ENCODE measurements at regions not wholly inside any gene's neighbourhood (a gene's known extent, or its start where the extent isn't known, plus 50 kb on each side); places are given as distances from the start of the nearest gene placed in this dataset.

DNA sequence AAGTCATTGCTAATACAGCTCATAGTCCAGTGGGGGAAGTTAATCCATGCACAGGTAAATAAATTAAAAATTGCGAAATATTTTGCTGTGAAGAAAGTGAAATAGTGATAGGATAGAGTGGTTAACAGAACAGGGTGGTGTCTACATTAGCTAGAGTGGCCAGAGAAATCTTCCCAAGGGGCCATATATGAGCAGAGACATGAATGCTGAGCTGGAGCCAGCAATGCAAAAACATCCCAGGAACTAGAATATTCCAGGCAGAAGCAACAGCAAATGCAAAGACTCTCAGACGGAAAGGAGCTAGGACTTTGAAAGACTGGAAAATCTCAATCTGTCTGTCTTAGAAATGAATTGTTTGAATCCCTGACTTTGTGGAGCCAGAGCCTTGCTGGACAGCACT is 1221.6 kb downstream of the MAT2B start:
- peaks cover 7% of the 10 kb centered on the region for H3K9me3 ChIP-seq (replicated peaks; ENCODE audit: control insufficient read depth, insufficient read depth, low read length)
- H3K4me2 ChIP-seq (ENCODE audit: insufficient read depth, low read length): no peak overlapping the region
- intact Hi-C loops (cut with micrococcal nuclease): no loop called here
- no peaks in the 10 kb centered on the region for H3K27me3 ChIP-seq (ENCODE audit: control insufficient read depth in 2 of 2, insufficient read depth in 2 of 2, low read length in 2 of 2)
- H3K36me3 ChIP-seq (ENCODE audit: control insufficient read depth in 2 of 2, extremely low read depth in 1 of 2, insufficient read depth in 2 of 2, low read length in 2 of 2): no peaks in the 10 kb centered on the region
- H3K9ac ChIP-seq (replicated peaks; ENCODE audit: extremely low read depth, insufficient read depth, low read length): no peak overlapping the region
- ChIA-PET CTCF (no interaction called here), POLR2A (no interaction called here)
- H3K4me1 ChIP-seq (ENCODE audit: control insufficient read depth, extremely low read depth, insufficient read depth, low read length): no peaks in the 10 kb centered on the region
- dilution Hi-C loops (cut with MboI; ENCODE audit: extremely low pct_ligation_motif_present, low sequenced_read_pairs): no loop called here
- no peak overlapping the region for H3K4me3 ChIP-seq (replicated peaks in 1 of 3; ENCODE audit: insufficient read depth in 1 of 3, low read depth in 1 of 3, low read length in 3 of 3)
- no peak overlapping the region for H3K27ac ChIP-seq (ENCODE audit: insufficient read depth, low read depth, low read length)
- no peak overlapping the region for H2AFZ ChIP-seq (ENCODE audit: low read depth, low read length)
- H3K79me2 ChIP-seq (ENCODE audit: control insufficient read depth, insufficient read depth, low read length): no peaks in the 10 kb centered on the region
- TF ChIP-seq, protein P1, sequence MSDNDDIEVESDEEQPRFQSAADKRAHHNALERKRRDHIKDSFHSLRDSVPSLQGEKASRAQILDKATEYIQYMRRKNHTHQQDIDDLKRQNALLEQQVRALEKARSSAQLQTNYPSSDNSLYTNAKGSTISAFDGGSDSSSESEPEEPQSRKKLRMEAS (IDR thresholded peaks at IDR 0.05; ENCODE audit: insufficient read depth, insufficient read length): no peak
- TF ChIP-seq GATA2 (IDR thresholded peaks at IDR 0.05; ENCODE audit: insufficient read depth, insufficient read length, low read depth, low read length): no peak
- TF ChIP-seq JUN (IDR thresholded peaks at IDR 0.05; ENCODE audit: borderline replicate concordance, insufficient read depth, insufficient read length, low read depth): no peak
- TF ChIP-seq FOS (IDR thresholded peaks at IDR 0.05; ENCODE audit: borderline replicate concordance, insufficient read depth, low read length): no peak
- TF ChIP-seq POLR2A (IDR thresholded peaks at IDR 0.05; ENCODE audit: low read depth, low read length): no peak
- TF ChIP-seq, protein P2, sequence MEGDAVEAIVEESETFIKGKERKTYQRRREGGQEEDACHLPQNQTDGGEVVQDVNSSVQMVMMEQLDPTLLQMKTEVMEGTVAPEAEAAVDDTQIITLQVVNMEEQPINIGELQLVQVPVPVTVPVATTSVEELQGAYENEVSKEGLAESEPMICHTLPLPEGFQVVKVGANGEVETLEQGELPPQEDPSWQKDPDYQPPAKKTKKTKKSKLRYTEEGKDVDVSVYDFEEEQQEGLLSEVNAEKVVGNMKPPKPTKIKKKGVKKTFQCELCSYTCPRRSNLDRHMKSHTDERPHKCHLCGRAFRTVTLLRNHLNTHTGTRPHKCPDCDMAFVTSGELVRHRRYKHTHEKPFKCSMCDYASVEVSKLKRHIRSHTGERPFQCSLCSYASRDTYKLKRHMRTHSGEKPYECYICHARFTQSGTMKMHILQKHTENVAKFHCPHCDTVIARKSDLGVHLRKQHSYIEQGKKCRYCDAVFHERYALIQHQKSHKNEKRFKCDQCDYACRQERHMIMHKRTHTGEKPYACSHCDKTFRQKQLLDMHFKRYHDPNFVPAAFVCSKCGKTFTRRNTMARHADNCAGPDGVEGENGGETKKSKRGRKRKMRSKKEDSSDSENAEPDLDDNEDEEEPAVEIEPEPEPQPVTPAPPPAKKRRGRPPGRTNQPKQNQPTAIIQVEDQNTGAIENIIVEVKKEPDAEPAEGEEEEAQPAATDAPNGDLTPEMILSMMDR (IDR thresholded peaks at IDR 0.05; ENCODE audit: extremely low read depth in 1 of 2, insufficient read depth in 1 of 2, low read depth in 1 of 2, low read length in 2 of 2): no peak
- no peak for TF ChIP-seq EZH2 (IDR thresholded peaks at IDR 0.05; ENCODE audit: borderline replicate concordance, low read depth, low read length, severe bottlenecking)
- no peak for TF ChIP-seq MYC (IDR thresholded peaks at IDR 0.05; ENCODE audit: low read depth, low read length)
- TF ChIP-seq POLR2AphosphoS5 (IDR thresholded peaks at IDR 0.05; ENCODE audit: insufficient read depth, low read depth, low read length): no peak
- DNase-seq (ENCODE audit: low read depth, low spot score): no peak
- no peaks in the 10 kb centered on the region for H4K20me1 ChIP-seq (replicated peaks; ENCODE audit: control insufficient read depth, extremely low read depth, insufficient read depth, low read length)
- no TSS peak for BruUV-seq (replicated peaks)
- no peaks in the 10 kb centered on the region for H3K9me1 ChIP-seq (replicated peaks; ENCODE audit: control insufficient read depth, extremely low read depth, insufficient read depth, low read length)
- FAIRE-seq: no peak

Measured in endothelial cell of umbilical vein (primary cell).